GM12878 (cell line): ENCODE measurements at regions not wholly inside any gene's neighbourhood (a gene's known extent, or its start where the extent isn't known, plus 50 kb on each side); places are given as distances from the start of the nearest gene placed in this dataset.

Source experiments
- BACH1 ChIP-seq: fragments of 450-650 bp; IDR thresholded peaks from 2 replicates; pipeline ENCODE4 v1.6.1; 2017; ENCODE audit warnings: mild to moderate bottlenecking, borderline replicate concordance
- IKZF1 ChIP-seq: fragments of 450-650 bp; conservative IDR thresholded peaks from 2 replicates; pipeline ENCODE4 v1.6.1; 2017; ENCODE audit warnings: antibody characterized with exemption, mild to moderate bottlenecking
- MEF2B ChIP-seq: fragments of 450-650 bp; IDR thresholded peaks from 2 replicates; pipeline ENCODE4 v1.6.1; 2018; ENCODE audit warnings: mild to moderate bottlenecking, moderate library complexity; ENCODE audit not compliant: partially characterized antibody, poor library complexity, severe bottlenecking
- ZNF24 ChIP-seq: fragments of 450-650 bp; IDR thresholded peaks from 2 replicates; pipeline ENCODE4 v1.6.1; 2017; ENCODE audit warnings: antibody characterized with exemption, mild to moderate bottlenecking
- ZNF384 ChIP-seq: IDR thresholded peaks from 2 replicates; pipeline ENCODE4 v1.6.1; 2012; ENCODE audit warnings: low read depth, mild to moderate bottlenecking, low read length, improper control_type of control experiment, borderline replicate concordance
- TF ChIP-seq, protein P1 (sequence below), 3 experiments: IDR thresholded peaks in 2 of 3; conservative IDR thresholded peaks in 1 of 3; 2 replicates each; pipeline ENCODE4 v1.5.1; 2011; ENCODE audit warnings: low read depth in 3 of 3, low read length in 3 of 3, mild to moderate bottlenecking in 3 of 3, control low read depth in 2 of 3, moderate library complexity in 2 of 3, inconsistent platforms in 1 of 3, mixed read lengths in 1 of 3; ENCODE audit not compliant: control insufficient read depth in 2 of 3, insufficient read depth in 1 of 3; ENCODE audit errors: extremely low read depth in 1 of 3
- TF ChIP-seq, protein P2 (sequence below): fragments of 450-650 bp; IDR thresholded peaks from 2 replicates; pipeline ENCODE4 v1.6.1; 2018; ENCODE audit warnings: borderline replicate concordance, mild to moderate bottlenecking; ENCODE audit not compliant: partially characterized antibody
- TF ChIP-seq, protein P3 (sequence below): fragments of 450-650 bp; IDR thresholded peaks from 2 replicates; pipeline ENCODE4 v1.6.1; 2014; ENCODE audit warnings: mild to moderate bottlenecking
- TF ChIP-seq, protein P4 (sequence below): fragments of 450-650 bp; IDR thresholded peaks from 2 replicates; pipeline ENCODE4 v1.6.1; 2017; ENCODE audit warnings: borderline replicate concordance

- TF ChIP-seq, protein P1, sequence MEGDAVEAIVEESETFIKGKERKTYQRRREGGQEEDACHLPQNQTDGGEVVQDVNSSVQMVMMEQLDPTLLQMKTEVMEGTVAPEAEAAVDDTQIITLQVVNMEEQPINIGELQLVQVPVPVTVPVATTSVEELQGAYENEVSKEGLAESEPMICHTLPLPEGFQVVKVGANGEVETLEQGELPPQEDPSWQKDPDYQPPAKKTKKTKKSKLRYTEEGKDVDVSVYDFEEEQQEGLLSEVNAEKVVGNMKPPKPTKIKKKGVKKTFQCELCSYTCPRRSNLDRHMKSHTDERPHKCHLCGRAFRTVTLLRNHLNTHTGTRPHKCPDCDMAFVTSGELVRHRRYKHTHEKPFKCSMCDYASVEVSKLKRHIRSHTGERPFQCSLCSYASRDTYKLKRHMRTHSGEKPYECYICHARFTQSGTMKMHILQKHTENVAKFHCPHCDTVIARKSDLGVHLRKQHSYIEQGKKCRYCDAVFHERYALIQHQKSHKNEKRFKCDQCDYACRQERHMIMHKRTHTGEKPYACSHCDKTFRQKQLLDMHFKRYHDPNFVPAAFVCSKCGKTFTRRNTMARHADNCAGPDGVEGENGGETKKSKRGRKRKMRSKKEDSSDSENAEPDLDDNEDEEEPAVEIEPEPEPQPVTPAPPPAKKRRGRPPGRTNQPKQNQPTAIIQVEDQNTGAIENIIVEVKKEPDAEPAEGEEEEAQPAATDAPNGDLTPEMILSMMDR (IDR thresholded peaks at IDR 0.05 in 2 of 3, conservative IDR thresholded peaks at IDR 0.05 in 1 of 3; ENCODE audit: control insufficient read depth in 2 of 3, extremely low read depth in 1 of 3, insufficient read depth in 1 of 3, low read depth in 3 of 3, low read length in 3 of 3), result no peak
- TF ChIP-seq, protein P2, sequence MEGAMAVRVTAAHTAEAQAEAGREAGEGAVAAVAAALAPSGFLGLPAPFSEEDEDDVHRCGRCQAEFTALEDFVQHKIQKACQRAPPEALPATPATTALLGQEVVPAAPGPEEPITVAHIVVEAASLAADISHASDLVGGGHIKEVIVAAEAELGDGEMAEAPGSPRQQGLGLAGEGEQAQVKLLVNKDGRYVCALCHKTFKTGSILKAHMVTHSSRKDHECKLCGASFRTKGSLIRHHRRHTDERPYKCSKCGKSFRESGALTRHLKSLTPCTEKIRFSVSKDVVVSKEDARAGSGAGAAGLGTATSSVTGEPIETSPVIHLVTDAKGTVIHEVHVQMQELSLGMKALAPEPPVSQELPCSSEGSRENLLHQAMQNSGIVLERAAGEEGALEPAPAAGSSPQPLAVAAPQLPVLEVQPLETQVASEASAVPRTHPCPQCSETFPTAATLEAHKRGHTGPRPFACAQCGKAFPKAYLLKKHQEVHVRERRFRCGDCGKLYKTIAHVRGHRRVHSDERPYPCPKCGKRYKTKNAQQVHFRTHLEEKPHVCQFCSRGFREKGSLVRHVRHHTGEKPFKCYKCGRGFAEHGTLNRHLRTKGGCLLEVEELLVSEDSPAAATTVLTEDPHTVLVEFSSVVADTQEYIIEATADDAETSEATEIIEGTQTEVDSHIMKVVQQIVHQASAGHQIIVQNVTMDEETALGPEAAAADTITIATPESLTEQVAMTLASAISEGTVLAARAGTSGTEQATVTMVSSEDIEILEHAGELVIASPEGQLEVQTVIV, result no peak
- TF ChIP-seq IKZF1 (no peak; the same call in 1 of the 2 replicates), MEF2B (peak; percentile 22), ZNF384 (no peak), BACH1 (no peak), ZNF24 (no peak)
- TF ChIP-seq, protein P3, sequence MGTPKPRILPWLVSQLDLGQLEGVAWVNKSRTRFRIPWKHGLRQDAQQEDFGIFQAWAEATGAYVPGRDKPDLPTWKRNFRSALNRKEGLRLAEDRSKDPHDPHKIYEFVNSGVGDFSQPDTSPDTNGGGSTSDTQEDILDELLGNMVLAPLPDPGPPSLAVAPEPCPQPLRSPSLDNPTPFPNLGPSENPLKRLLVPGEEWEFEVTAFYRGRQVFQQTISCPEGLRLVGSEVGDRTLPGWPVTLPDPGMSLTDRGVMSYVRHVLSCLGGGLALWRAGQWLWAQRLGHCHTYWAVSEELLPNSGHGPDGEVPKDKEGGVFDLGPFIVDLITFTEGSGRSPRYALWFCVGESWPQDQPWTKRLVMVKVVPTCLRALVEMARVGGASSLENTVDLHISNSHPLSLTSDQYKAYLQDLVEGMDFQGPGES, result no peak
- TF ChIP-seq, protein P4, sequence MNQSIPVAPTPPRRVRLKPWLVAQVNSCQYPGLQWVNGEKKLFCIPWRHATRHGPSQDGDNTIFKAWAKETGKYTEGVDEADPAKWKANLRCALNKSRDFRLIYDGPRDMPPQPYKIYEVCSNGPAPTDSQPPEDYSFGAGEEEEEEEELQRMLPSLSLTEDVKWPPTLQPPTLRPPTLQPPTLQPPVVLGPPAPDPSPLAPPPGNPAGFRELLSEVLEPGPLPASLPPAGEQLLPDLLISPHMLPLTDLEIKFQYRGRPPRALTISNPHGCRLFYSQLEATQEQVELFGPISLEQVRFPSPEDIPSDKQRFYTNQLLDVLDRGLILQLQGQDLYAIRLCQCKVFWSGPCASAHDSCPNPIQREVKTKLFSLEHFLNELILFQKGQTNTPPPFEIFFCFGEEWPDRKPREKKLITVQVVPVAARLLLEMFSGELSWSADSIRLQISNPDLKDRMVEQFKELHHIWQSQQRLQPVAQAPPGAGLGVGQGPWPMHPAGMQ, result no peak
Measured at GRCh38 chr5:124631874-124632550, 114.4 kb downstream of the ZNF608 start (continued).
